ENCODE measurements at regions not wholly inside any gene's neighbourhood (a gene's known extent, or its start where the extent isn't known, plus 50 kb on each side); places are given as distances from the start of the nearest gene placed in this dataset.

DNA sequence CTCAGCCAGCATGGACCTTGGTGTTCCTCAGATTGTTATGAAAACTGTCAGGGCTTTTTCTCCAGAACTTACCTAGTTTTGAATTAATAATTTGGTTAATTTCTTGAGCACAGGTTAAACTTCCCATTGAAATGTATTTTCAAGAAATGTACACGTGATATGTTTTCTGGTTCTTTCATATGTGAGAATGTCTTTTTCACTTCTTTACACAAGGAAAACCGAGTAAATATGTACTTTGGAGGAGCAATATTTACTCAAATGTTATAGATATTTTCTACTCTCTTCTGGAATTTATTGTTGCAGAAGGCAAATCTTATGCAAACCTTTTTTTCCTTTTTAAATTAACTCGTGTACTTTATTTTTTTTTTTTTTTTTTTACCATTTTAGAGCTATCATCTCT, 134.3 kb downstream of the AHR start:
- TF ChIP-seq, protein P1, sequence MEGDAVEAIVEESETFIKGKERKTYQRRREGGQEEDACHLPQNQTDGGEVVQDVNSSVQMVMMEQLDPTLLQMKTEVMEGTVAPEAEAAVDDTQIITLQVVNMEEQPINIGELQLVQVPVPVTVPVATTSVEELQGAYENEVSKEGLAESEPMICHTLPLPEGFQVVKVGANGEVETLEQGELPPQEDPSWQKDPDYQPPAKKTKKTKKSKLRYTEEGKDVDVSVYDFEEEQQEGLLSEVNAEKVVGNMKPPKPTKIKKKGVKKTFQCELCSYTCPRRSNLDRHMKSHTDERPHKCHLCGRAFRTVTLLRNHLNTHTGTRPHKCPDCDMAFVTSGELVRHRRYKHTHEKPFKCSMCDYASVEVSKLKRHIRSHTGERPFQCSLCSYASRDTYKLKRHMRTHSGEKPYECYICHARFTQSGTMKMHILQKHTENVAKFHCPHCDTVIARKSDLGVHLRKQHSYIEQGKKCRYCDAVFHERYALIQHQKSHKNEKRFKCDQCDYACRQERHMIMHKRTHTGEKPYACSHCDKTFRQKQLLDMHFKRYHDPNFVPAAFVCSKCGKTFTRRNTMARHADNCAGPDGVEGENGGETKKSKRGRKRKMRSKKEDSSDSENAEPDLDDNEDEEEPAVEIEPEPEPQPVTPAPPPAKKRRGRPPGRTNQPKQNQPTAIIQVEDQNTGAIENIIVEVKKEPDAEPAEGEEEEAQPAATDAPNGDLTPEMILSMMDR (IDR thresholded peaks at IDR 0.05 in 2 of 3, conservative IDR thresholded peaks at IDR 0.05 in 1 of 3; ENCODE audit: borderline replicate concordance in 1 of 3, insufficient read depth in 1 of 3, low read depth in 2 of 3, low read length in 2 of 3), result no peak
- no peak for TF ChIP-seq ZNF274 (IDR thresholded peaks at IDR 0.05; ENCODE audit: low read depth, low read length)
- TF ChIP-seq ZFX (IDR thresholded peaks at IDR 0.05), result no peak
- TF ChIP-seq EGR1 (IDR thresholded peaks at IDR 0.05; ENCODE audit: low read depth), result no peak
- TF ChIP-seq, protein P2, sequence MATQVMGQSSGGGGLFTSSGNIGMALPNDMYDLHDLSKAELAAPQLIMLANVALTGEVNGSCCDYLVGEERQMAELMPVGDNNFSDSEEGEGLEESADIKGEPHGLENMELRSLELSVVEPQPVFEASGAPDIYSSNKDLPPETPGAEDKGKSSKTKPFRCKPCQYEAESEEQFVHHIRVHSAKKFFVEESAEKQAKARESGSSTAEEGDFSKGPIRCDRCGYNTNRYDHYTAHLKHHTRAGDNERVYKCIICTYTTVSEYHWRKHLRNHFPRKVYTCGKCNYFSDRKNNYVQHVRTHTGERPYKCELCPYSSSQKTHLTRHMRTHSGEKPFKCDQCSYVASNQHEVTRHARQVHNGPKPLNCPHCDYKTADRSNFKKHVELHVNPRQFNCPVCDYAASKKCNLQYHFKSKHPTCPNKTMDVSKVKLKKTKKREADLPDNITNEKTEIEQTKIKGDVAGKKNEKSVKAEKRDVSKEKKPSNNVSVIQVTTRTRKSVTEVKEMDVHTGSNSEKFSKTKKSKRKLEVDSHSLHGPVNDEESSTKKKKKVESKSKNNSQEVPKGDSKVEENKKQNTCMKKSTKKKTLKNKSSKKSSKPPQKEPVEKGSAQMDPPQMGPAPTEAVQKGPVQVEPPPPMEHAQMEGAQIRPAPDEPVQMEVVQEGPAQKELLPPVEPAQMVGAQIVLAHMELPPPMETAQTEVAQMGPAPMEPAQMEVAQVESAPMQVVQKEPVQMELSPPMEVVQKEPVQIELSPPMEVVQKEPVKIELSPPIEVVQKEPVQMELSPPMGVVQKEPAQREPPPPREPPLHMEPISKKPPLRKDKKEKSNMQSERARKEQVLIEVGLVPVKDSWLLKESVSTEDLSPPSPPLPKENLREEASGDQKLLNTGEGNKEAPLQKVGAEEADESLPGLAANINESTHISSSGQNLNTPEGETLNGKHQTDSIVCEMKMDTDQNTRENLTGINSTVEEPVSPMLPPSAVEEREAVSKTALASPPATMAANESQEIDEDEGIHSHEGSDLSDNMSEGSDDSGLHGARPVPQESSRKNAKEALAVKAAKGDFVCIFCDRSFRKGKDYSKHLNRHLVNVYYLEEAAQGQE (IDR thresholded peaks at IDR 0.05; ENCODE audit: low read depth), result no peak
- no peak for TF ChIP-seq EZH2phosphoT487 (IDR thresholded peaks at IDR 0.05; ENCODE audit: borderline replicate concordance)
- TF ChIP-seq POLR2A (IDR thresholded peaks at IDR 0.05; ENCODE audit: borderline replicate concordance, extremely low read depth, insufficient read depth, insufficient read length), result no peak
- no peak for TF ChIP-seq RAD21 (IDR thresholded peaks at IDR 0.05; ENCODE audit: low read depth)
- TF ChIP-seq EZH2 (IDR thresholded peaks at IDR 0.05), result no peak
- TF ChIP-seq, protein P3, sequence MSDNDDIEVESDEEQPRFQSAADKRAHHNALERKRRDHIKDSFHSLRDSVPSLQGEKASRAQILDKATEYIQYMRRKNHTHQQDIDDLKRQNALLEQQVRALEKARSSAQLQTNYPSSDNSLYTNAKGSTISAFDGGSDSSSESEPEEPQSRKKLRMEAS (IDR thresholded peaks at IDR 0.05), result no peak
- no peak for TF ChIP-seq POLR2AphosphoS5 (IDR thresholded peaks at IDR 0.05; ENCODE audit: low read depth, low read length)
- no peak for TF ChIP-seq SIN3A (IDR thresholded peaks at IDR 0.05; ENCODE audit: low read depth)
- TF ChIP-seq CEBPB (IDR thresholded peaks at IDR 0.05; ENCODE audit: low read depth), result no peak
- no peak for TF ChIP-seq TCF7L2 (IDR thresholded peaks at IDR 0.05; ENCODE audit: borderline replicate concordance, extremely low read depth, insufficient read depth, insufficient read length)
